ENCODE measurements at regions not wholly inside any gene's neighbourhood (a gene's known extent, or its start where the extent isn't known, plus 50 kb on each side); places are given as distances from the start of the nearest gene placed in this dataset.

- TF ChIP-seq POLR2A (IDR thresholded peaks at IDR 0.05) (no peak), CTCF (IDR thresholded peaks at IDR 0.05) (no peak), POLR2AphosphoS5 (IDR thresholded peaks at IDR 0.05) (no peak), EP300 (IDR thresholded peaks at IDR 0.05) (no peak)
These were observed 61.2 kb upstream of the CDYL start for GRCh38 chr6:4714961-4715501.

Measured in gastroesophageal sphincter (tissue), 3 donors.